Liver (tissue), 8 donors: ENCODE measurements at regions not wholly inside any gene's neighbourhood (a gene's known extent, or its start where the extent isn't known, plus 50 kb on each side); places are given as distances from the start of the nearest gene placed in this dataset.

Experiments used
- DNase-seq: peaks from one replicate; pipeline ENCODE4 v3.0.0-alpha.2; 2017; ENCODE audit warnings: low spot score
- H3K27ac ChIP-seq, 2 donors: one replicate each; pipeline ENCODE4 v1.7.0; 2013; ENCODE audit warnings: inconsistent platforms in 2 of 2, low read length in 2 of 2, control low read depth in 1 of 2, low read depth in 1 of 2, mild to moderate bottlenecking in 1 of 2
- H3K27me3 ChIP-seq, 4 donors: one replicate each; pipeline versions ENCODE4 v1.6.1 to v1.7.0; 2013; ENCODE audit warnings: low read length in 3 of 4, inconsistent platforms in 1 of 4, mild to moderate bottlenecking in 1 of 4, moderate library complexity in 1 of 4; ENCODE audit not compliant: control insufficient read depth in 4 of 4, insufficient read depth in 4 of 4
- H3K36me3 ChIP-seq, 4 donors: one replicate each; pipeline versions ENCODE4 v1.6.1 to v1.7.0; 2013; ENCODE audit warnings: low read length in 3 of 4, mild to moderate bottlenecking in 3 of 4, low read depth in 1 of 4, moderate library complexity in 1 of 4; ENCODE audit not compliant: control insufficient read depth in 4 of 4, insufficient read depth in 3 of 4
- H3K4me1 ChIP-seq, 4 donors: one replicate each; pipeline versions ENCODE4 v1.6.1 to v1.7.0; 2013; ENCODE audit warnings: low read length in 3 of 4, mild to moderate bottlenecking in 3 of 4, moderate library complexity in 1 of 4; ENCODE audit not compliant: control insufficient read depth in 4 of 4, insufficient read depth in 4 of 4
- H3K4me3 ChIP-seq, 3 donors: one replicate each; pipeline versions ENCODE4 v1.6.1 to v1.7.0; 2013; ENCODE audit warnings: low read length in 3 of 3, control low read depth in 1 of 3, low read depth in 1 of 3, mild to moderate bottlenecking in 1 of 3
- H3K9ac ChIP-seq, 2 donors: one replicate each; pipeline ENCODE4 v1.7.0; 2013; ENCODE audit warnings: low read length in 2 of 2, mild to moderate bottlenecking in 2 of 2, moderate library complexity in 2 of 2, control low read depth in 1 of 2, low read depth in 1 of 2
- H3K9me3 ChIP-seq, 4 donors: one replicate each; pipeline versions ENCODE4 v1.6.1 to v1.7.0; 2013; ENCODE audit warnings: low read length in 3 of 4; ENCODE audit not compliant: control insufficient read depth in 4 of 4
- EGR1 ChIP-seq, 2 donors: IDR thresholded peaks; 2 replicates each; pipeline ENCODE4 v1.6.1; 2016 to 2018; ENCODE audit warnings: antibody characterized with exemption in 2 of 2, low read depth in 2 of 2
- FOXA1 ChIP-seq: IDR thresholded peaks from 2 replicates; pipeline ENCODE4 v1.6.1; 2016; ENCODE audit warnings: antibody characterized with exemption
- GABPA ChIP-seq, 2 donors: IDR thresholded peaks in 1 of 2; conservative IDR thresholded peaks in 1 of 2; 2 replicates each; pipeline ENCODE4 v1.6.1; 2016; ENCODE audit warnings: antibody characterized with exemption in 2 of 2, mild to moderate bottlenecking in 1 of 2, moderate library complexity in 1 of 2
- HNF4A ChIP-seq, 2 donors: conservative IDR thresholded peaks; 2 replicates each; pipeline ENCODE4 v1.6.1; 2016; ENCODE audit warnings: antibody characterized with exemption in 2 of 2, mild to moderate bottlenecking in 2 of 2
- NR2F2 ChIP-seq: IDR thresholded peaks from 2 replicates; pipeline ENCODE4 v1.6.1; 2016; ENCODE audit warnings: antibody characterized with exemption
- RAD21 ChIP-seq, 2 donors: IDR thresholded peaks; 2 replicates each; pipeline ENCODE4 v1.6.1; 2016; ENCODE audit warnings: antibody characterized with exemption in 2 of 2, mild to moderate bottlenecking in 2 of 2
- RXRA ChIP-seq, 2 donors: IDR thresholded peaks; 2 replicates each; pipeline ENCODE4 v1.6.1; 2017 to 2018; ENCODE audit warnings: antibody characterized with exemption in 2 of 2, mild to moderate bottlenecking in 1 of 2
- TAF1 ChIP-seq: conservative IDR thresholded peaks from 2 replicates; pipeline ENCODE4 v1.6.1; 2016; ENCODE audit warnings: antibody characterized with exemption, mild to moderate bottlenecking
- WGBS: extraction: QIAGEN DNeasy Blood & Tissue Kit; methylation state at CpG from one replicate; pipeline ENCODE4 v1.1.7; 2013; 5-methylcytosine and 5-hydroxymethylcytosine counted together
- TF ChIP-seq, protein P1 (sequence below): fragments of 150-350 bp; IDR thresholded peaks from 2 replicates; pipeline ENCODE4 v1.5.1; 2017; ENCODE audit warnings: improper control_type of control experiment, low read depth, low read length; ENCODE audit not compliant: missing input control
- TF ChIP-seq, protein P2 (sequence below): IDR thresholded peaks from 2 replicates; pipeline ENCODE4 v1.6.1; 2016; ENCODE audit warnings: antibody characterized with exemption
- TF ChIP-seq, protein P3 (sequence below): IDR thresholded peaks from 2 replicates; pipeline ENCODE4 v1.6.1; 2016; ENCODE audit warnings: antibody characterized with exemption
- TF ChIP-seq, protein P4 (sequence below): IDR thresholded peaks from 2 replicates; pipeline ENCODE4 v1.6.1; 2016; ENCODE audit warnings: antibody characterized with exemption, mild to moderate bottlenecking
- donor health status: healthy.
- donor health status: healthy.
- donor health status: healthy.
- donor health status: healthy.
- donor health status: healthy.

DNA sequence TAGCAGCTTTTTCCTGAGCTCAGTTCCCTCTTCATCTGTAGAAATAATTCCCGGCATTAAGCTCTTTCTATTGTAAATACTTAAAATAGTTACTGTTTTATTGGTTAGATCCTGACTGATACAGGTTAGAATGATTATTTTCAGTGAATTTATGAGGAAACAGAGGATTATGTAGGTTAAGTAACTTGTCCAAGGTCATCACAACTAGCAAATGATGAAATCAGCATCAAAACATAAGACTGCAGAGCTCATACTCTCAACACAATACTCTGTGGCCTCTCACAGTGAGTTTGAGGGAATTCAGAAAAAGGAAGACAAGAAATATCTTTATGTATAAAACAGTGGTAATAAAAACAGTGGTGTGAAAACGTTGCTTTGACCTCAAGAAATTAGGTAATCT, 113.2 kb upstream of the DLX2 start:
- H3K27ac ChIP-seq, result no peak overlapping the region
- no peaks in the 10 kb centered on the region for H3K36me3 ChIP-seq
- DNase-seq, result no peak
- no peaks in the 10 kb centered on the region for H3K9me3 ChIP-seq
- WGBS, result 66% methylated on average over 2 of the region's 2 CpGs
- TF ChIP-seq NR2F2 (no peak), GABPA (IDR thresholded peaks at IDR 0.05 in 1 of 2, conservative IDR thresholded peaks at IDR 0.05 in 1 of 2) (no peak), FOXA1 (no peak)
- H3K27me3 ChIP-seq, result no peaks in the 10 kb centered on the region
- no peaks in the 10 kb centered on the region for H3K4me1 ChIP-seq
- no peak overlapping the region for H3K4me3 ChIP-seq
- no peak overlapping the region for H3K9ac ChIP-seq

DNA sequence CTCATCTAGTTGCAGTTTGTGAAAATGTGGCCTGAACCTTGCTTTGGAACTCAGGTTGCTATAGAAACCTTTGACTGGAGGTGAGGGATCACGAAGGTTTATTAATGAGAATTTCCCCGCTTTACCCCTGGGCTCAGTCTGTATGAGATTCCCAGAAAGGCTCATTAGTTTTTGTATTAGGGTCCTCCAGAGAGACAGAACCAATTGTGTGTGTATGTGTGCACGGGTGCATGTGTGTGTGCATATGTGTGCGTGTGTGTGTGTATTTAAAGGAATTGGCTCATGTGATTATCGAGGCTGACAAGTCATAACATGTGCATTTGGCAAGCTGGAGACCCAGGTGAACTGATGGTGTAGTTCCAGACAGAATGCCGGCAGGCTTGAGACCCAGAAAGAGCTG, 113.8 kb upstream of the DLX2 start:
- WGBS, result 89% methylated on average over 6 of the region's 6 CpGs
- H3K4me1 ChIP-seq, result no peaks in the 10 kb centered on the region
- DNase-seq, result no peak

More for the DNA sequence above, 113.8 kb upstream of the DLX2 start:
- Histone ChIP-seq H3K9me3 (no peaks in the 10 kb centered on the region), H3K27ac (no peak overlapping the region), H3K4me3 (no peak overlapping the region), H3K27me3 (no peaks in the 10 kb centered on the region), H3K9ac (no peak overlapping the region), H3K36me3 (no peaks in the 10 kb centered on the region)
- TF ChIP-seq, protein P1, sequence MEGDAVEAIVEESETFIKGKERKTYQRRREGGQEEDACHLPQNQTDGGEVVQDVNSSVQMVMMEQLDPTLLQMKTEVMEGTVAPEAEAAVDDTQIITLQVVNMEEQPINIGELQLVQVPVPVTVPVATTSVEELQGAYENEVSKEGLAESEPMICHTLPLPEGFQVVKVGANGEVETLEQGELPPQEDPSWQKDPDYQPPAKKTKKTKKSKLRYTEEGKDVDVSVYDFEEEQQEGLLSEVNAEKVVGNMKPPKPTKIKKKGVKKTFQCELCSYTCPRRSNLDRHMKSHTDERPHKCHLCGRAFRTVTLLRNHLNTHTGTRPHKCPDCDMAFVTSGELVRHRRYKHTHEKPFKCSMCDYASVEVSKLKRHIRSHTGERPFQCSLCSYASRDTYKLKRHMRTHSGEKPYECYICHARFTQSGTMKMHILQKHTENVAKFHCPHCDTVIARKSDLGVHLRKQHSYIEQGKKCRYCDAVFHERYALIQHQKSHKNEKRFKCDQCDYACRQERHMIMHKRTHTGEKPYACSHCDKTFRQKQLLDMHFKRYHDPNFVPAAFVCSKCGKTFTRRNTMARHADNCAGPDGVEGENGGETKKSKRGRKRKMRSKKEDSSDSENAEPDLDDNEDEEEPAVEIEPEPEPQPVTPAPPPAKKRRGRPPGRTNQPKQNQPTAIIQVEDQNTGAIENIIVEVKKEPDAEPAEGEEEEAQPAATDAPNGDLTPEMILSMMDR, result no peak
- TF ChIP-seq RXRA (IDR thresholded peaks at IDR 0.05), result no peak
- TF ChIP-seq TAF1, result no peak
- TF ChIP-seq, protein P2, sequence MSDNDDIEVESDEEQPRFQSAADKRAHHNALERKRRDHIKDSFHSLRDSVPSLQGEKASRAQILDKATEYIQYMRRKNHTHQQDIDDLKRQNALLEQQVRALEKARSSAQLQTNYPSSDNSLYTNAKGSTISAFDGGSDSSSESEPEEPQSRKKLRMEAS, result no peak
- TF ChIP-seq, protein P3, sequence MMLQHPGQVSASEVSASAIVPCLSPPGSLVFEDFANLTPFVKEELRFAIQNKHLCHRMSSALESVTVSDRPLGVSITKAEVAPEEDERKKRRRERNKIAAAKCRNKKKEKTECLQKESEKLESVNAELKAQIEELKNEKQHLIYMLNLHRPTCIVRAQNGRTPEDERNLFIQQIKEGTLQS, result no peak
- no peak for TF ChIP-seq NR2F2
- no peak for TF ChIP-seq EGR1 (IDR thresholded peaks at IDR 0.05; ENCODE audit: low read depth in 2 of 2)
- TF ChIP-seq, protein P4, sequence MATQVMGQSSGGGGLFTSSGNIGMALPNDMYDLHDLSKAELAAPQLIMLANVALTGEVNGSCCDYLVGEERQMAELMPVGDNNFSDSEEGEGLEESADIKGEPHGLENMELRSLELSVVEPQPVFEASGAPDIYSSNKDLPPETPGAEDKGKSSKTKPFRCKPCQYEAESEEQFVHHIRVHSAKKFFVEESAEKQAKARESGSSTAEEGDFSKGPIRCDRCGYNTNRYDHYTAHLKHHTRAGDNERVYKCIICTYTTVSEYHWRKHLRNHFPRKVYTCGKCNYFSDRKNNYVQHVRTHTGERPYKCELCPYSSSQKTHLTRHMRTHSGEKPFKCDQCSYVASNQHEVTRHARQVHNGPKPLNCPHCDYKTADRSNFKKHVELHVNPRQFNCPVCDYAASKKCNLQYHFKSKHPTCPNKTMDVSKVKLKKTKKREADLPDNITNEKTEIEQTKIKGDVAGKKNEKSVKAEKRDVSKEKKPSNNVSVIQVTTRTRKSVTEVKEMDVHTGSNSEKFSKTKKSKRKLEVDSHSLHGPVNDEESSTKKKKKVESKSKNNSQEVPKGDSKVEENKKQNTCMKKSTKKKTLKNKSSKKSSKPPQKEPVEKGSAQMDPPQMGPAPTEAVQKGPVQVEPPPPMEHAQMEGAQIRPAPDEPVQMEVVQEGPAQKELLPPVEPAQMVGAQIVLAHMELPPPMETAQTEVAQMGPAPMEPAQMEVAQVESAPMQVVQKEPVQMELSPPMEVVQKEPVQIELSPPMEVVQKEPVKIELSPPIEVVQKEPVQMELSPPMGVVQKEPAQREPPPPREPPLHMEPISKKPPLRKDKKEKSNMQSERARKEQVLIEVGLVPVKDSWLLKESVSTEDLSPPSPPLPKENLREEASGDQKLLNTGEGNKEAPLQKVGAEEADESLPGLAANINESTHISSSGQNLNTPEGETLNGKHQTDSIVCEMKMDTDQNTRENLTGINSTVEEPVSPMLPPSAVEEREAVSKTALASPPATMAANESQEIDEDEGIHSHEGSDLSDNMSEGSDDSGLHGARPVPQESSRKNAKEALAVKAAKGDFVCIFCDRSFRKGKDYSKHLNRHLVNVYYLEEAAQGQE, result no peak
- TF ChIP-seq HNF4A (conservative IDR thresholded peaks at IDR 0.05), result no peak
- TF ChIP-seq RAD21 (IDR thresholded peaks at IDR 0.05), result no peak
